HepG2 (cell line): ENCODE measurements at regions not wholly inside any gene's neighbourhood (a gene's known extent, or its start where the extent isn't known, plus 50 kb on each side); places are given as distances from the start of the nearest gene placed in this dataset.

Experiments
- MED13 ChIP-seq: sonication (generic); formaldehyde crosslinking; IDR thresholded peaks from 2 replicates; pipeline ENCODE4 v1.5.0; 2020; ENCODE audit warnings: missing genetic modification reagents
- PCBP2 ChIP-seq: fragments of 200-400 bp; formaldehyde crosslinking; optimal IDR thresholded peaks from 2 replicates; pipeline ENCODE3; 2018; ENCODE audit warnings: low read length, low read depth; ENCODE audit not compliant: poor library complexity, severe bottlenecking
- PHF20 ChIP-seq: sonication (generic); formaldehyde crosslinking; IDR thresholded peaks from 2 replicates; pipeline ENCODE4 v1.5.0; 2020; ENCODE audit warnings: mild to moderate bottlenecking, missing genetic modification reagents
- RXRA ChIP-seq: sonication (generic); formaldehyde crosslinking; IDR thresholded peaks from 2 replicates; pipeline ENCODE4 v1.5.1; 2020; ENCODE audit warnings: missing genetic modification reagents
- SP140L ChIP-seq: sonication (generic); formaldehyde crosslinking; IDR thresholded peaks from 2 replicates; pipeline ENCODE4 v1.4.0; 2020; ENCODE audit warnings: missing genetic modification reagents, borderline replicate concordance
- TF ChIP-seq, protein P1 (sequence below): sonication (generic); formaldehyde crosslinking; IDR thresholded peaks from one replicate; pipeline ENCODE4 v1.5.1; 2020; ENCODE audit warnings: mild to moderate bottlenecking, missing genetic modification reagents; ENCODE audit errors: not compliant biosample characterization
- TF ChIP-seq, protein P2 (sequence below): IDR thresholded peaks from 2 replicates; pipeline ENCODE4 v1.6.1; 2012; ENCODE audit warnings: inconsistent platforms
- TF ChIP-seq, protein P3 (sequence below): sonication (generic); formaldehyde crosslinking; conservative IDR thresholded peaks from 2 replicates; pipeline ENCODE4 v1.8.1; 2023; ENCODE audit warnings: missing genetic modification reagents

DNA sequence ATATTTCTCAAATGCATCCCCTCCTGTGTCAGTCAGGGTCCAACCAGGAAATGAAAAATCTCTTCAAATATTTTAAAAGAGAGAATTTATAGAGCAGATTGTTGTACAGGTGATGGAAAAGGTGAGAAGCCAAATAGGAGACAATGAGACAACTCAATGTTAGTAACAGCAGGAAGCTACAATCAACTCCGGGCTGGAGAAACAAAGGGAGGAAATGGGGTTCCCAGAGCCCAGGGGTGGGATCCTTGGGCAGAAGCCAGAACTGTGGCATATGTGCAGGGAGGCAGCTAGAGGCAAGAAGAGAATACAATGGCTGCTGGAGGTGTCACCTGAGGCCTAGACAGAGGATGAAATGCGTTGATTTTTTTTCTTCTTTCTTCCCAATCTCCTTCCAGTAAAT lies 361.8 kb upstream of the ACTBL2 start (continued):
- TF ChIP-seq, protein P1, sequence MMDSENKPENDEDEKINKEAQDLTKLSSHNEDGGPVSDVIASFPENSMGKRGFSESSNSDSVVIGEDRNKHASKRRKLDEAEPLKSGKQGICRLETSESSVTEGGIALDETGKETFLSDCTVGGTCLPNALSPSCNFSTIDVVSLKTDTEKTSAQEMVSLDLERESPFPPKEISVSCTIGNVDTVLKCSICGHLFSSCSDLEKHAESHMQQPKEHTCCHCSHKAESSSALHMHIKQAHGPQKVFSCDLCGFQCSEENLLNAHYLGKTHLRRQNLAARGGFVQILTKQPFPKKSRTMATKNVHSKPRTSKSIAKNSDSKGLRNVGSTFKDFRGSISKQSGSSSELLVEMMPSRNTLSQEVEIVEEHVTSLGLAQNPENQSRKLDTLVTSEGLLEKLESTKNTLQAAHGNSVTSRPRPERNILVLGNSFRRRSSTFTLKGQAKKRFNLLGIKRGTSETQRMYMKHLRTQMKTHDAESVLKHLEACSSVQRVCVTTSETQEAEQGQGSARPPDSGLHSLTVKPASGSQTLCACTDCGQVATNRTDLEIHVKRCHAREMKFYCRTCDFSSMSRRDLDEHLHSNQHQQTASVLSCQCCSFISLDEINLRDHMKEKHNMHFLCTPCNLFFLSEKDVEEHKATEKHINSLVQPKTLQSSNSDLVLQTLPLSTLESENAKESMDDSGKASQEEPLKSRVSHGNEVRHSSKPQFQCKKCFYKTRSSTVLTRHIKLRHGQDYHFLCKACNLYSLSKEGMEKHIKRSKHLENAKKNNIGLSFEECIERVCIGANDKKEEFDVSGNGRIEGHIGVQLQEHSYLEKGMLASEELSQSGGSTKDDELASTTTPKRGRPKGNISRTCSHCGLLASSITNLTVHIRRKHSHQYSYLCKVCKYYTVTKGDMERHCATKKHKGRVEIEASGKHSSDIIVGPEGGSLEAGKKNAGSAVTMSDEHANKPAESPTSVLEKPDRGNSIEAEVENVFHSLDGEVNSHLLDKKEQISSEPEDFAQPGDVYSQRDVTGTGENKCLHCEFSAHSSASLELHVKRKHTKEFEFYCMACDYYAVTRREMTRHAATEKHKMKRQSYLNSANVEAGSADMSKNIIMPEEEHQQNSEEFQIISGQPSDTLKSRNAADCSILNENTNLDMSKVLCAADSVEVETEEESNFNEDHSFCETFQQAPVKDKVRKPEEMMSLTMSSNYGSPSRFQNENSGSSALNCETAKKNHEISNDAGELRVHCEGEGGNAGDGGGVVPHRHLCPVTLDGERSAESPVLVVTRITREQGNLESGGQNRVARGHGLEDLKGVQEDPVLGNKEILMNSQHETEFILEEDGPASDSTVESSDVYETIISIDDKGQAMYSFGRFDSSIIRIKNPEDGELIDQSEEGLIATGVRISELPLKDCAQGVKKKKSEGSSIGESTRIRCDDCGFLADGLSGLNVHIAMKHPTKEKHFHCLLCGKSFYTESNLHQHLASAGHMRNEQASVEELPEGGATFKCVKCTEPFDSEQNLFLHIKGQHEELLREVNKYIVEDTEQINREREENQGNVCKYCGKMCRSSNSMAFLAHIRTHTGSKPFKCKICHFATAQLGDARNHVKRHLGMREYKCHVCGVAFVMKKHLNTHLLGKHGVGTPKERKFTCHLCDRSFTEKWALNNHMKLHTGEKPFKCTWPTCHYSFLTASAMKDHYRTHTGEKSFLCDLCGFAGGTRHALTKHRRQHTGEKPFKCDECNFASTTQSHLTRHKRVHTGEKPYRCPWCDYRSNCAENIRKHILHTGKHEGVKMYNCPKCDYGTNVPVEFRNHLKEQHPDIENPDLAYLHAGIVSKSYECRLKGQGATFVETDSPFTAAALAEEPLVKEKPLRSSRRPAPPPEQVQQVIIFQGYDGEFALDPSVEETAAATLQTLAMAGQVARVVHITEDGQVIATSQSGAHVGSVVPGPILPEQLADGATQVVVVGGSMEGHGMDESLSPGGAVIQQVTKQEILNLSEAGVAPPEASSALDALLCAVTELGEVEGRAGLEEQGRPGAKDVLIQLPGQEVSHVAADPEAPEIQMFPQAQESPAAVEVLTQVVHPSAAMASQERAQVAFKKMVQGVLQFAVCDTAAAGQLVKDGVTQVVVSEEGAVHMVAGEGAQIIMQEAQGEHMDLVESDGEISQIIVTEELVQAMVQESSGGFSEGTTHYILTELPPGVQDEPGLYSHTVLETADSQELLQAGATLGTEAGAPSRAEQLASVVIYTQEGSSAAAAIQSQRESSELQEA (CRISPR knock-in tag): no peak
- TF ChIP-seq PCBP2 (no peak), PHF20 (CRISPR knock-in tag) (no peak), RXRA (CRISPR knock-in tag) (no peak), SP140L (CRISPR knock-in tag) (no peak), MED13 (CRISPR knock-in tag) (no peak)
- TF ChIP-seq, protein P2, sequence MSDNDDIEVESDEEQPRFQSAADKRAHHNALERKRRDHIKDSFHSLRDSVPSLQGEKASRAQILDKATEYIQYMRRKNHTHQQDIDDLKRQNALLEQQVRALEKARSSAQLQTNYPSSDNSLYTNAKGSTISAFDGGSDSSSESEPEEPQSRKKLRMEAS: no peak
- TF ChIP-seq, protein P3, sequence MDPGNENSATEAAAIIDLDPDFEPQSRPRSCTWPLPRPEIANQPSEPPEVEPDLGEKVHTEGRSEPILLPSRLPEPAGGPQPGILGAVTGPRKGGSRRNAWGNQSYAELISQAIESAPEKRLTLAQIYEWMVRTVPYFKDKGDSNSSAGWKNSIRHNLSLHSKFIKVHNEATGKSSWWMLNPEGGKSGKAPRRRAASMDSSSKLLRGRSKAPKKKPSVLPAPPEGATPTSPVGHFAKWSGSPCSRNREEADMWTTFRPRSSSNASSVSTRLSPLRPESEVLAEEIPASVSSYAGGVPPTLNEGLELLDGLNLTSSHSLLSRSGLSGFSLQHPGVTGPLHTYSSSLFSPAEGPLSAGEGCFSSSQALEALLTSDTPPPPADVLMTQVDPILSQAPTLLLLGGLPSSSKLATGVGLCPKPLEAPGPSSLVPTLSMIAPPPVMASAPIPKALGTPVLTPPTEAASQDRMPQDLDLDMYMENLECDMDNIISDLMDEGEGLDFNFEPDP (CRISPR knock-in tag): no peak
